Left cardiac atrium (tissue), 4 donors: ENCODE measurements at regions not wholly inside any gene's neighbourhood (a gene's known extent, or its start where the extent isn't known, plus 50 kb on each side); places are given as distances from the start of the nearest gene placed in this dataset.
A peak's percentile ranks its signal among the peaks of the same experiment; 100 is the strongest.
"Not testable (repeated sequence)": the region's sequence is repeated elsewhere in the genome, so short reads cannot be mapped to it uniquely, and the experiment has no call there.

Experiments
- ATAC-seq, 2 donors: fragments of 200-7000 bp; cut with Tn5 transposase; one replicate each; pipeline ENCODE4 v1.9.1; 2020; ENCODE audit warnings: mild to moderate bottlenecking in 2 of 2, moderate library complexity in 2 of 2
- DNase-seq: peaks from one replicate; pipeline ENCODE4 v3.0.0-alpha.2; 2020
- intact Hi-C, 2 donors: fragments of 100-400 bp; cut with DNase I; formaldehyde crosslinking; loops; one replicate each; pipeline versions ENCODE4 v1.14.1 to v1.15.1; 2022 to 2023
- donor health status: DM: no; HTN: yes; CAD: no.
- donor health status: DM: no; HTN: yes; CAD: no; lungs with severe emphysema.
- donor health status: DM: yes; HTN: yes; CAD: no.
- donor health status: Dilated cardiomyopathy.

- no peak for ATAC-seq
- intact Hi-C loops, result no loop called here
- no peak for DNase-seq
Measured at GRCh38 chr5:163033656-163034055, 403.7 kb upstream of the CCNG1 start.

DNA sequence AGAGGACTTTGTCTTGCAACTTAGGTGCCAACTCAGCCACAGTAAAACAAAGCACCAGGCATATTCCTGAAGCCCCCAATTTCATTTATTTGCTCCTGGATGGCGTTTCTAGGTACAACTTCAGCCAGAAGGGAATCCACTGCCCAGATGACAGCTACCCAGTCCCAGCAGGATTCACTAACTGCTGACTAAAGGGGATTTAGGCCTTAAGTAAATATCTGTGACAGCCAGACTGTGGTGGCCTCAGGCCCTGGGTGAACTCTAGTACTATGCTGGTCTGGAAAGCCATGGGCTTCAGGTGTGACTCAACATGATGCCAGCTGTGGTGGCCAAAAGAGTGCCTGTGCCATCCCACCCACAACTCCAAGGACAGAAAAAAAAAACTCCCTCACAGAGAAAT, 396.1 kb upstream of the CCNG1 start:
- no peak for DNase-seq
- ATAC-seq, result no peak
- intact Hi-C loops, result no loop called here

DNA sequence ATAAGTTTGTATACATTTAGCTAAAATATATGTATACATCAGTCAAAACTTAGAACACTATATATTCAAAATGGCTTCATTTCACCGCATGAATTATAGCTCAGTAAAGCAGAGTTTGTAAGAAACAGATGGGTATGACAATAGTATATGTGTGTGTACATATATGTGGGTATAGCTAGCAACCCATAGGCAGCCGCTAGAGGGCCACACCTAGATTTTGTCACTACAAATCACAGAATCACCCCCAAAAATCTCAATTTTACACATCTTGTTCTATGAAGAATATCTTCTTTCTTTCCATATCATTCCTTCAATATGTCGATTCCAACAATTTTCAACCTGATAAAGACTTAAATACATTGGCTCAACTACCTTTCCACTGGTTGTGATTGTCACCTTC, 357.8 kb upstream of the CCNG1 start:
- no peak for ATAC-seq
- intact Hi-C loops, result no loop called here

DNA sequence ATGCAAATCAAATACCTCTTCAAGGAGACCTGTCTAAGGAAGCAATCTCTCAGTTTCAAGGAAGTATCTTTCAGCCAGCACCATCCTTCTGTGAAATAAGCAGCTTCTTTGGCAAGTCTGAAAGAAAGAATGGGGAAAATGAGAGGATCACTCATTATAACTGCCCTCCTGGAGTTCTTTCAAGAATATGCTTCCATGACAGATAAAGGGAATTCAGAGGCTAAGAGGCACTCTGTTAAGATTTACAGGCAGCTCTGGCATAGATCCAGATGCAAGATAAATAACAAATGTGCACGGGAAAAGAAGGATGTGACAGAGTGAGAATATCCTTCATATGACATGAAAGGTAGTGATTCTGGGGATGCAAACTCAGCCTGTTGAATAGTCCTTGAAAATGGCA, 348.2 kb upstream of the CCNG1 start:
- intact Hi-C loops, result no loop called here
- ATAC-seq (no peak), DNase-seq (no peak)

More for the DNA sequence above, 357.8 kb upstream of the CCNG1 start:
- DNase-seq, result no peak

GRCh38 chr5:163089926-163090325, 347.5 kb upstream of the CCNG1 start:
- intact Hi-C loops, result no loop called here
- ATAC-seq, result no peak

GRCh38 chr5:163094492-163095180, 342.8 kb upstream of the CCNG1 start:
- ATAC-seq, result no peak
- intact Hi-C loops, result no loop called here
- no peak for DNase-seq

More at GRCh38 chr5:163089926-163090325, 347.5 kb upstream of the CCNG1 start:
- no peak for DNase-seq

GRCh38 chr5:163104464-163104863, 332.9 kb upstream of the CCNG1 start:
- DNase-seq, result no peak
- intact Hi-C loops, result no loop called here

GRCh38 chr5:163105456-163105855, 331.9 kb upstream of the CCNG1 start:
- intact Hi-C loops, result no loop called here
- DNase-seq, result no peak
- ATAC-seq, result peak in 1 of 2 donors; percentile 63

More at GRCh38 chr5:163104464-163104863, 332.9 kb upstream of the CCNG1 start:
- ATAC-seq, result no peak

- intact Hi-C loops, result no loop called here
- no peak for ATAC-seq
- no peak for DNase-seq
Measured at GRCh38 chr5:163106098-163106497, 331.3 kb upstream of the CCNG1 start.

DNA sequence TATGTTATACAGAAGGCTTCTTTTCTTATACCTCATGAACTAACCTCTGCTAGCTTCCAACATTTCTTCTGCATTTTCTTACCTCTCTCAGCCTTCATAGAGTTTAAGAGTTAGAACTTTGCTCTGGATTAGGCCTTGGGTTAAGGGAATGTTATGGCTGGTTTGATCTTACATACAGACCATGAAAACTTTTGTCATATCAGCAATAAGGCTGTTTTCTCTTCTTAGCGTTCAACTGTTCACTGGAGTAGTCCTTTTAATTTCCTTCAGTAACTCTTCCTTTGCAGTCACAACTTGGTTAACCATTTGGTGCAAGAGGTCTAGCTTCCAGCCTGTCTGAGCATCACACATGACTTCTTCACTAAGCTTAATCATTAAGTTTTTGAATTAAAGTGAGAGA, 329.0 kb upstream of the CCNG1 start:
- ATAC-seq (no peak), DNase-seq (no peak)
- intact Hi-C loops, result no loop called here

DNA sequence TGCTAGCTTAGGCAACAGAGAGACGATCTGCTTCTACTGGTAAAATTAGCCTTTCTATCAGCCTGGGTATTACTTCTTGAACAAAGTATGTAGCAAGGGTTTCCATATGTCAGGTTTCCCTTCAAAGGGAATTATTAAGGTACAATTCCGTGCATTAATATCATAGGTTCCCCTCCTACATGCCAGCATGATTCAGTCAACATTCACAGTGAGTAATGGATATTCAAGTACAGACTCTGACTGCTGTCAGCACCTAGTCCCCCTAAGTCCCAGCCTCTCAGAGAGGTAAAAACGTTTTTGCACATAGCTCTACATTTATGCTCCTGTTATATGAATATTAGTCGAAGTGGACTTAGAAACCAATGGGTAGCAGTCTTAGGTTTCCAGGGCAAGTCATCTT, 322.4 kb upstream of the CCNG1 start:
- DNase-seq (no peak), ATAC-seq (no peak)
- intact Hi-C loops, result no loop called here

- DNase-seq, ATAC-seq, intact Hi-C loops: not testable (repeated sequence)
Measured at GRCh38 chr5:163116618-163117017, 320.8 kb upstream of the CCNG1 start.

DNA sequence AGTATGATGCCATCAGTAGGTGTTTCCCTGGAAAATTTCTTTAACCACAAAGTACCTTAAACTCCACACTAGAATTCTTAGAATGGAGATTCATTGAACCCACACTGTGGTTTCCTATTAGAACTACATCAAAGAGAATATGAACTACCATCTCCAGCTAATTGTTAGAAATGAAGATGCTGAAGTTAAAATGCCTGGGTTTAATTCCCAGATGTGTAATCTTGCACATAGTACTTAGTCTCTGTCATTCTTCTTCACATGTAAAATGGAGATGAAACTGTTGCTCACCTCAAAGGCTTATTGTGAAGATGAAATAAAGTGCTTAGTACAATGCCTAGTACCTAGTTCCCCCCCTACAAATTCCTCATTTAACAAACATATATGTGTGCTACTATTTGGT, 303.3 kb upstream of the CCNG1 start:
- intact Hi-C loops, result no loop called here
- no peak for ATAC-seq
- no peak for DNase-seq

- ATAC-seq (no peak), DNase-seq (no peak)
- intact Hi-C loops, result no loop called here
Measured at GRCh38 chr5:163135849-163136248, 301.5 kb upstream of the CCNG1 start.

DNA sequence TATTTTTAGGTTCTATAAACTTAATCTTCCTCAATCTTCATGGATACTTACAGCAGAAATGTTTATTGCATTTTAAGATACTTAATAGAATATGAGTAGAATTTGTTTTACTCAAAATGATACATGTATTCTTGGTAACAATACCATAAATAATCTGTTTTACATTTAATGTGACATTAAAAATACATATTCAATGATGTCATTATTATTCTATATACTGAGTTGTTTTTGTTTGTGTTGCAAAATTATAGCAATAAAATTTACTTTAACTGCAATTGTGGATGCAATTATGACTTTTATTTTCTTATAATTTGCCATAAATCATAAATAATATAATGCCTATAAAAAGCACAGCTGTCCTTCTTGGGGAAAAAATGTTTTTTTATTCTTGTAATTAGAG, 275.9 kb upstream of the CCNG1 start:
- no peak for DNase-seq
- intact Hi-C loops, result no loop called here

DNA sequence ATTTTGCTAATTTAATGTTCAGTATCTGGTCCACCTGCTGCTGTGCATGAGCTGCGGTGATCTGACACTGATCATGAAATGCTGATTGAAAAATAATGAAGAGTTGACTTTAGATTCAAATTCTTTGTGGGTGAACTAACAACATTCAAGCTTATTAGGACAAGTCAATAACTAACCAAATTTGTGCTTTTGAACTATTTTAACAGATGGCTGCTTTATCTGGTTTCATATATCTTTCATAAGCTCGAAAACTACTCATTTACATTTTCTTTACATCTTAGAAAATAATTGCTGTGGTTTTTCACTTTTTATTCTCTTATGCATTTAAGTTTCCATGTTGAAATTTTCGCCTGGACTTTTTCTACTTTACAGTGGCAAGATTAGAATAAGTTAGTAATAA, 274.8 kb upstream of the CCNG1 start:
- intact Hi-C loops, result no loop called here
- ATAC-seq, result no peak
- no peak for DNase-seq

More for the DNA sequence above, 275.9 kb upstream of the CCNG1 start:
- no peak for ATAC-seq

- intact Hi-C loops, result no loop called here
- no peak for ATAC-seq
- no peak for DNase-seq
Measured at GRCh38 chr5:163163858-163164257, 273.5 kb upstream of the CCNG1 start.

DNA sequence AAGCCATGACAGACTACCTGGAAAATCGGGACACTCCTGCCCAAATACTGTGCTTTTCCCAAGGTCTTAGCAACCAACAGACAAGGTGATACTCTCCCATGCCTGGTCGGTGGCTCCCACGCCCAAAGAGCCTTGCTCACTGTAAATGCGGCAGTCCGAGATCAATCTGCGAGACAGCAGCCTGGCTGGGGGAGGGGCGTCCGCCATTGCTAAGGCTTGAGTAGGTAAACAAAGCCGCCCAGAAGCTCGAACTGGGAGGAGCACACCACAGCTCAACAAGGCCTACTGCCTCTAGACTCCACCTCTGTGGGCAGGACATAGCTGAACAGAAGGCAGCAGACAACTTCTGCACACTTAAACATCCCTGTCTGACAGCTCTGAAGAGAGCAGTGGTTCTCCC, 272.1 kb upstream of the CCNG1 start:
- ATAC-seq (no peak), DNase-seq (peak; percentile 18)
- intact Hi-C loops, result no loop called here

GRCh38 chr5:163170161-163170560, 267.2 kb upstream of the CCNG1 start:
- ATAC-seq, intact Hi-C loops, DNase-seq: not testable (repeated sequence)

DNA sequence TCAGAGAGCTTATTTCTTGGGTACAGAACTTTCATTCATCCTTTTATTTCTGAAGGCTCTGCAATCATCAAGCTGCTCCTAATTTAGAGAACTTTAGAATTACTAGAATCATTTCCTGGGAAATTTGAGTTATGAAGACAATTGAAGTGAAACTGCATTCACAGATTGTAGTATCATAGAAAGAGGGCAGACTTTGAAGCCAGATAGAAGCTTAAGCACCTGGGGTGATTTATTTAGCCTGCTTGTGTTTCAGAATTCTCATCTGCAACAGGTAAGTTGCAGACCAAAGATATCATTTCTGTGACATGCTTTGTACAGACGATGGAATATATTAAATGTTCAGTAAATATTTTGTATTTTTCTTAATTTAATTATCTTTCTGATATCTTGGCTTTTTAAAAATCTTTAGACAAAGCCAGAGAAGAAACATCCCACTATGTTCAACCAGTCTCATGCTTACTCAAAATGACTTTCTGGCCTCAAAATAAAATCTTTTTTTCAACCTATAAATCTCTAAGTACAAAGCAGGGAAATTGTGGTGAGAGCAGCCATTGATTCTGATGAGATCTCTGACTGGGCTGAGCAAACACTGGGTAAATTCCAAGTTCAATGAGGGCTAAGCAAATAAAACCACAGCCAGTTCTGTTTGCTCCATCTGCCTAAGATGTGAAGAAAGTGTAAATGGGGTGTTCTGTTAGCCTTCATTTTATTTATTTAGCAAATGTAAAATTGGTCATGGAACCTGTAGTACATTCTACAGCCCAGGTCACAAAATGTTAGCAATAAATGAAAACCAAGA, 264.7 kb upstream of the CCNG1 start:
- ATAC-seq (no peak), DNase-seq (no peak)
- intact Hi-C loops, result no loop called here

DNA sequence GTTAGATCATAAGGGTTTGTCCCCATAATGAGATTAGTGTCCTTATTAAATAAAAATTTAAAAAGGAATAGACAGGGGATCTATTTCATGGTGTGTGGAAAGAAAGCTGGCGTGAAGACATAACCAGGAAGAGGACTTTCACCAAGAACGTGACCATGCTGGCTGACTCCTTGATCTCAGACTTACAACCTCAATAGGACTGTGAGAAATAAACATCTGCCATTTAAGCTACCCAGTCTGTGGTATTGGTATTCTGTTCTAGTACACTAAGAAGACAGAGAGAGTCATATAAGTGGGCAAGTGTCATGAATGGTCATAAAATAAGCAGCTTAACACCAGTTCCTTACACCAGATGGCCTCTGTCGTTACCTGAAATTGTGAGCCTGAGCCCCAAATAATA, 259.4 kb upstream of the CCNG1 start:
- intact Hi-C loops, result no loop called here

More for the DNA sequence above, 259.4 kb upstream of the CCNG1 start:
- ATAC-seq (no peak), DNase-seq (no peak)
